Right ventricle myocardium inferior (tissue), 1 donor: ENCODE measurements at regions not wholly inside any gene's neighbourhood (a gene's known extent, or its start where the extent isn't known, plus 50 kb on each side); places are given as distances from the start of the nearest gene placed in this dataset.
"Not testable (repeated sequence)": the region's sequence is repeated elsewhere in the genome, so short reads cannot be mapped to it uniquely, and the experiment has no call there.

Experiments
- ATAC-seq: fragments of 200-7000 bp; cut with Tn5 transposase; one replicate; pipeline ENCODE4 v1.9.1; 2020; ENCODE audit warnings: mild to moderate bottlenecking, moderate library complexity
- DNase-seq: peaks from one replicate; pipeline ENCODE4 v3.0.0; 2021; ENCODE audit errors: missing footprints
- intact Hi-C: fragments of 100-400 bp; cut with DNase I; formaldehyde crosslinking; loops from one replicate; pipeline ENCODE4 v1.11.0; 2022
- donor health status: DM: no; HTN: yes; CAD: no; lungs with severe emphysema.

DNA sequence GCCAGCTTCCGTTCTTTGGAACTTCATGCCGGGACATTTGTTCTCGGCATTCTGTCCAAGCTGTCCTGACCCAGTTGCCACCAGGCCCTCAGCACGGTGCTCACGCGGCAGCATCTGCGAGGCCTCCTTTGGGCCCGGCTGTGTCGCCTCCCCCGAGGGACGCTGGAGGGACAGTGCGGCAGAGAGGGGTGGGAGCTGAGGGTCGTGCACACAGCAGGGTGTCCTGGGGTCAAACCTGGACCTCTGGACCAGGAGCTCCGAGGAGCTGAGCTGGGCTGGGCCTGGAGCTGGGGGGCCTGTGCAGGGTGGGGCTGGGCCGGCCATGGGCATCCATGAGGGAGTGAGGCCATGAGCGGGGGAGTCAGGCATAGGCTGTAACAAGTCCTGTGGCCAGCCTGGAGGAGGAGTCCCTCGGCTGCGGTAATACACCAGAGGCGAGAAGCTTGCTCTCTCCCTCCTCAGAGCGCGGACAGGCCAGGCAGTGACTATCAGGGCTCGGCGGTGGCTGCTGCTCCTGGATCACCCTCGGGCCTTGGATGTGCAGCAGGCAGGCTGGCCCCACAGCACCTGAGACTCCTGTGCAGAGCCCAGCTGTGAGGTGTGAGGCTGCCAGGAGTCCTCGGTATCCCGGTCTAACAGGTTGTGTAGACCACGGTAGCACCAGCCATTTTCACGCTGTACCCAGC lies 130.2 kb downstream of the IGLL1 start:
- ATAC-seq, intact Hi-C loops, DNase-seq: not testable (repeated sequence)

DNA sequence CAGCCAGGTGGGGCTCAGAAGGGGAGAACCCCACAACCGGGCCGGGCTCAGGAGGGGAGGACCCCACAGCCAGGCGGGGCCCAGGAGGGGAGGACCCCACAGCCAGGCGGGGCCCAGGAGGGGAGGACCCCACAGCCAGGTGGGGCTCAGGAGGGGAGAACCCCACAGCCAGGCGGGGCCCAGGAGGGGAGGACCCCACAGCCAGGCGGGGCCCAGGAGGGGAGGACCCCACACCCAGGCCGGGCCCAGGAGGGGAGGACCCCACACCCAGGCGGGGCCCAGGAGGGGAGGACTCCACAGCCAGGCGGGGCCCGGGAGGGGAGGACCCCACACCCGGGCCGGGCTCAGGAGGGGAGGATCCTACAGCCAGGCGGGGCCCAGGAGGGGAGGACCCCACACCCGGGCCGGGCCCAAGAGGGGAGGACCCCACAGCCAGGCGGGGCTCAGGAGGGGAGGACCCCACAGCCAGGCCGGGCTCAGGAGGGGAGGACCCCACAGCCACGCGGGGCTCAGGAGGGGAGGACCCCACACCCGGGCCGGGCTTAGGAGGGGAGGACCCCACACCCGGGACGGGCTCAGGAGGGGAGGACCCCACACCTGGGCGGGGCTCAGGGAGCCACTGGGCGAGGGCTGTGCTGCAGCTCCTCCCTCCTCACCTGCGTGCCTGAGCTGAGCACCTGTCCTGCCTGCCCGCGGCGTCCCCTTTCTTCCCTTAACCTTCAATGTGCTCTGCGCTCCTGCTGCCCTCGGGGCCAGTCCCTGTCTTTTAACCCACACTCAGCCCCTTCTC lies 131.4 kb downstream of the IGLL1 start:
- DNase-seq, intact Hi-C loops, ATAC-seq: not testable (repeated sequence)

DNA sequence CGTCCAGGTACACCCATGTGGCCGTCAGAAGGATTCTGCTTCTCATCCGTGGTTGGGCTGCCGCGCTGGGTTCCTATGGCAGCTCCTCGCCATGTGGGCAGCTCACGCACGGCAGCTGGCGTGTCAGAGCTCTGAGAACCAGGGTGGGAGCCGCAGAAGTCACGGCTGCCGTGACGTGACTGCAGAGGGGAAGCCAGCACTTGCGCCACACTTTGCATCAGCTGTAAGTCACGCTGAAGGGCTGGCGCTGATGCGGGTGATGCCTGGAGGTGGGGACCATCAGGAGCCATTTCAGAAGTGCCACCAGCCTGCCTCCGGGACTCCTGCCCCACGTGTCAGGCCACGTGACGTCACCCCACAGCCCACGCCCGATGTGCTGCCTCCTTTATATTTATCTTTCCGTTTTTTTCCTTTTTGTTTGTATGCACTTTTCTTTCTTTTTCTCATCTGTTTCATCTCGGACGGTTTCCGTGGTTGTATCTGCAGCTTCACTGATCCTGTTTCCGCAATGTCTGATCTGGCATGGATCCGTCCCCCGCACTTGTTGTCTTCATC lies 133.2 kb downstream of the IGLL1 start:
- intact Hi-C loops, result no loop called here
- DNase-seq (no peak), ATAC-seq (no peak)

DNA sequence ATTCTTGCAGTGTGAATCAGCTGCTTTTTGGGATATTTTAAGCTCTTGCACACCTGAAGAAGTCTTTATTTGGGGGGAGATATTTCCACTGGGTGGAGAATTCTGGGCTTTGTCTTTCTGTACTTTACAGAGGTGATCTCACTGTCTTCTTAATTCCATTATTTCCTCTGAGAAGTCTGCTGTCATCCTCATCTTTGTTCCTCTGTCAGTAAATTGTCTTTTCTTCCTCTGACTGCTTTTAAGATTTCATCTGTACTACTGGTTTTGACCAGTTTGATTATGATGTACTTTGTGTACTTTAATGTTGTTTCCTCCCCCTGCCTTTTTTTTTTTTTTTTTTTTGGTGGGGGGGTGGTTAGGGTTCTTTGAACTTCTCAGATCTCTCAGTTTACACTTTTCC lies 133.9 kb downstream of the IGLL1 start:
- intact Hi-C loops, ATAC-seq, DNase-seq: not testable (repeated sequence)

DNA sequence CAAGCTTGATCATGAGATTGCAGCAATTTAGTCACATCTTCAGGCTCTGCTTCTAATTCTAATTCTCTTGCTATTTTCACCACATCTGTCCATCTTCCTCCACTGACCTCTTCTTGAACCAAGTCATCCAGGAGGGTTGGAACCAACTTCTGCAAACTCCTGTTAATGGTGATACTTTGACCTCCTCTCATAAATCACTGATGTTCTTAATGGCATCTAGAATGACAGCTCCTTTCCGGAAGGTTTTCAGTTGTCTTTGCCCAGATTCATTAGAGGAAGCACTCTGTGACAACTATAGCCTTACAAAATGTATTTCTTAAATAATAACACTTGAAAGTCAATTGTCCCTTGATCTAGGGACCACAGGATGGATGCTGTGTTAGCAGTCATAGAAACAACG lies 136.2 kb downstream of the IGLL1 start:
- DNase-seq, ATAC-seq, intact Hi-C loops: not testable (repeated sequence)

DNA sequence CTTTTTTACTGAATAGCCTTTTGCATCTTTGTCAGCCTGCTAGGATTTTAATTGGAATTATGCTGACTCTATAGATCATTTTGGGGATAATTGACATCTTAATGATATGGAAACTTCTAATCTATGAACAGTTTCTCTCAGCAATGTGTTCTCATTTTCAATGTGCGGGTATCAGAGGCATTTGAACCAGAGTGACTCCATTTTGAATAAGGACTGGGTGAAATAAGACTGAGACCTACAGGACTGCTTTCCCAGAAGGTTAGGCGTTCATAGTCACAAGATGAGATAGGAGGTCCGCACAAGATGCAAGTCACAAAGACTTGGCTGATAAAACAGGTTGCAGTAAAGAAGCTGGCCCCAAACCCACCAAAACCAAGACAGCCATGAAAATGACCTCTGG lies 140.5 kb downstream of the IGLL1 start:
- ATAC-seq, intact Hi-C loops, DNase-seq: not testable (repeated sequence)

DNA sequence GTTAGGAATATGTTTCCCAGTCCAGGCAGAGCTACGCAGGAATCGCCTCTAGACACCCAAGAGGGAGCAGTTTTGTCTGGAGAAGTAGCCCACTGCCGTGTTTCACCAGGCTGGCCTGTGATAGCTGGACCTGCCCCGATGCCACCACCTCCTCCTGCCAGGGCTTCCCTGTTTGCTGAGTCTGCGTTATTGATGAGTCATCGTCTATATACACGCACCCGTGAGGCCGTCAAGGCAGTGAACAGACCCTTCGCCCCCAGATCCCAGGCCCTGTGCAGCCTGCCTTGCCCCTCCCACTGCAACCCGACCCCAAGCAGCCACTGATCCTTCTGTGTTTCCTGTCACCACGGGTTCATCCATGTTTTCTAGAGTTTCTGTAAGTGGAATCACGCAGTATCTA lies 141.9 kb downstream of the IGLL1 start:
- DNase-seq, result no peak
- intact Hi-C loops, result no loop called here

DNA sequence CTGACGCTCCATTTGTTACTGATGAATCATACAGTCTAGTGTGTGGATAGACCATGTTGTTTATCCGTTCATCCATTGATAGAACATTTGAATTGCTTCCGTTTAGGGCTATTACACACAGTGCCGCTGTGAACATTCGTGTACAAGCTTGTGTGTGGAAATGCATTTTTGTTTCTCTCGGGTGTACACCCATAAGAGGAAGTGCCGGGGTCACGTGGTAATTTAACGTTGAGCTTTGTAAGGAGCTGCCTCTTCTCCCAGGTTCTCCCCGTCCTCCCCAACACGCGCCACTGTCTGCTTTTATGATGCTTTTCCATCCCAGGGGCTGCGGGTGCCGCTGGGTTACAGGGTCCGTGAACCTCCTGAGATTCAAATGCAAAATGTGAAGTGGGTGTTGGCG lies 142.3 kb downstream of the IGLL1 start:
- DNase-seq (no peak), ATAC-seq (no peak)
- intact Hi-C loops, result no loop called here

More for the DNA sequence above, 141.9 kb downstream of the IGLL1 start:
- no peak for ATAC-seq

DNA sequence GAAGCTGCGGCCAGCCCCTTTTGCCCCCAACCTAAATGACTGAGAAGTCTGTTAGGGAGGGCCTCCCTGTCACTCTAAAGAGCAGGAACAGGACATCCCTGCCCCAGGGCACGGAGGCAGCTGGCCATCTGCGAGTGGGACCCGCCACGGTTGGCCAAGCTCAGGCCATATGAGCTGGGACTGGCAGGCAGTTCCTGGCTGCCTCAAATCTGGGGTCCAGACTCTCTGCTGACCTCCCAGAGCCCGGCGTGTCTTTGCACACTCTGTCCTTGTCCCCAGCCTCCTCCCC lies 143.0 kb downstream of the IGLL1 start:
- intact Hi-C loops, ATAC-seq, DNase-seq: not testable (repeated sequence)

DNA sequence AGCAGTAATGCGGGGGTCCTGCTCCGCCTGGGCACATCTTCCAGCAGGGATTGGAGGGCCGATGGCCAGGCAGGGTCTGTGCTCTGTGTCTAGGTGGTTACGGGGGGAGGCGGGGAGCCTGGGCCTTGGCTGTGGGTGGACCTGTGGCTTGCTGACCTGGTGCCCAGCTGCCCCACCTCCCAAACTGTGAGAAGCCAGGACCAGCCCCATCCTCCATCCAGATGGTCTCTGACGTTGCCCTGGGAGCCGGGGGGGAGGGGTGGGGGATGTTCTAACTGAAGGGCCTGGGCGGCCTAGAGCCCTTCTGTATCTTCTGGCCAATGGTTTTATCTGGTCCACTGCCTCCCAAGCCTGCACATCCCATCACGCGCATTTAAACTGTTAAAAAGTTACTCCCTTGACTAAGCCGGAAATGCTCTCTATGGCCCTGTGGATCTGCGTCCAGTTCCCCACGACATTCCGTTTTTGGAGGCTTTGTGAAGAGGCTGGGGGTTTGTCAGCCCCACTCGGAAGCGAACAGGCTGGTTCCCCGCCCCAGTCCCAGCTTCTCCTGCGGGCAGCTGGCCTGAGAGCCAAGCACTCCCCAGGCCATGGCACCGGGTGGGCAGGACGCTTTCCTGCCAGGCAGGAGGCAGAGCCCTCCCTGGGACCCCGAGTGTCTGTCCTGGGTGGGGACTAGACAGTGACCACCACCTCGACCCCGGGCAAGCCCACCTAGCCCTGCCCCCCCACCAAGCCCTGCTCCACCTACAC lies 143.6 kb downstream of the IGLL1 start:
- ATAC-seq, intact Hi-C loops, DNase-seq: not testable (repeated sequence)

DNA sequence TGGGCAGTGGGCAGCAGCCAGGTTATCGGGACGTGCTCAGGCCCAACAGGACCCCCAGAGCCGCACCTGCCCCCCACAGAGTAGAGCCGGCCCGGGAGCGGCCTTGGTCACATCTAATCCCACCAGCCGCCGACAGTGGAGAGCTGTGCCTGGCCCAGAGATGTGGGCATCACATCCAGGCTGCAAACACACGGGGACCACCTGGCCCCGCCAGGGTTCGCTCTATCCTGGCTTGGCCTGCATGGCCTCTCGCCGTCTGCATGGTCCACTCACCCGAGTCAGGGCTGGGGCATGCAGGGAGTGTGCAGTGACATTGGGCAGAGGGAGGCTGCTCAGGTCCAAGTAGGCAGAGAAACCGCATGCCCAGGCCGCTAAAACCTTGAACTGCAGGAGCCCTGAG lies 144.9 kb downstream of the IGLL1 start:
- intact Hi-C loops, DNase-seq, ATAC-seq: not testable (repeated sequence)

DNA sequence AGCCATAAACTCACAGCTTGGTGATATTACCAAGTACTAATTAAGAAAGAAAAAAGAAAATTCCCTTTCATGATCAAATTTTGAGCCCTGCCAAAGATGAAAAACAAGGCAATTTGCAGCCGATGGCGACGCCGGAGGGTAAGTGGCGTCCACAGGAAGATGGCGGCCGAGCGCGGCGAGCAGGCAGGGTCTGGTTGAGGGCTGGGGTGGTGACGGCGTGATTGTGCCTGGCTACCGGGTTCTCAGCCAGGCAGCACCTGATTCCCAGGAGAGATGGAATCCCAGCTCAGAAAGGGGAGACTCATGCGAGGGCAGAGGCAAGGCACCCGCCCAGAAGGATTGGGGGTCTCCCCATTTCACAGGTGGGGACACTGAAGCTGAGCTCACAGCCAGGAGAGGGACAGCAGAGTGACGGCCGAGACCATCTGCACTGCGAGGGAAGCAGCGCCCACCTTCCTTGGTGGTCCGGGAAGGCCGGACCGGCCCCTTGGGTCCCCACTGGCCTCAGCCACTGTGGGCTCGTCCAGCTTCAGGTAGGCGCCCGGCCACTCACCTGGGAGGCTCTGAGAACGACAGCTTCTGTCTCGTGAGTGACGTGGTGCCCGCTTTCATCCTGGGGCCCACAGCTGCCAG lies 145.8 kb downstream of the IGLL1 start:
- intact Hi-C loops, ATAC-seq, DNase-seq: not testable (repeated sequence)

DNA sequence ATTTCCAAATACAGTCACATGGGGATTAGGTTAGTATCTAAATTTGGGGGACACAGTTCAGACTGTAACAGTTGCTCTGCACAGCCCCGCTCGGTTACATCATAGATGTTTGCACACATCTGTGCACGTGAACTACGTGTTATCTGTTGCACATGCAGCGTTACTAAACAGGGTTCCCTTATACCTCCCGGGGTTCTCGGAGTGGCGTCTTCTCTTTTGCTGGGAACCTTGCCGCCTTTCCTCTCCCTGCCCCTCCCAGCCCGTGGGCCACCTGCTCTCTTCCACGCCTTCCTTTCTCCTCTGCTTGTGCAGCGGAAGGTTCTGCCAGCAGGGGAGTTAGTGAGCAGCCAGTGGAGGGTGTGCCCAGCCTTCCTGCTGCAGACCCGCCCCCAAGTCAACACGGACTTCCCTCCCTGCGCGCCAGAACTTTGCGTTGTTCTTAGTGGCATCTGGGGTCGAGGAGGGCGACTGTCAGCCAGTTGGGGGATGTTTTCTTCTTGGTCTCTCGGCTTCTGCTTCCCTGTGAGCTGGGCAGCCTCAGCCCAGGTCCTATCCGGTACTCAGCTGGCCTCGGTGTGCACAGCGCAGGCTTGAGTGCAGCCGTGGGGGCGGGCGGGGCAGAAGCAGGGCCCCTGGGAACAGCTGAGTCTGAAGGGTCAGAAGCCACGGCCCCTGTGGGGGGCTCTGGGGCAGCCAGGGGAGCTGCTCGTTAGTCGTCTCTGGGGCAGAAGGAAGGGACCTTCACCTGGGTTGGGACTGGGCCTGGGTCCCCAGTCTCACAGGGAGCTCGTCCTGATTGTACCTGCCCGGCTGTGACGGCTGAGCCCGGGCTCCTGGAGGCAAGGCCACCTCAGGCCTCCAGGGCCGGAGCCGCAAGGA lies 146.7 kb downstream of the IGLL1 start:
- intact Hi-C loops, DNase-seq: not testable (repeated sequence)
- peak; percentile 73 for ATAC-seq

DNA sequence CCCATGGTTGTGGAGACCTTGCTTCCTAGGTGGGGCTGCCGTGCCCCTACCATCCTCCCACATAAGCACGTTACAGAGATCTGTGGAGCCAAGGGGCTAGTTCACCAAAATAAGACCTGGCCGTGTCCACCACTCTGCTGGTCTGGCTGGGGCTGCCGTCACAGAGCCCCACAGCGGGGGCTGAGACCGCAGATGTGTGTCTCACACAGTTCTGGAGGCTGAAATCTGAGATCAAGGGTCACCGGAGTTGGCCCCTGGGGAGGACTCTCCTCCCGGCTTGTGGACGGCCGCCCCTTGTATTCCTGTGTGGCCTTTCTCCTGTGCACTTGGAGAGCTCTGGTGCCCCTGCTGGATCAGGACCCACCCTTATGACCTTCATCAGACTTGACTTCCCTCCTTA lies 147.4 kb downstream of the IGLL1 start:
- intact Hi-C loops, DNase-seq, ATAC-seq: not testable (repeated sequence)

DNA sequence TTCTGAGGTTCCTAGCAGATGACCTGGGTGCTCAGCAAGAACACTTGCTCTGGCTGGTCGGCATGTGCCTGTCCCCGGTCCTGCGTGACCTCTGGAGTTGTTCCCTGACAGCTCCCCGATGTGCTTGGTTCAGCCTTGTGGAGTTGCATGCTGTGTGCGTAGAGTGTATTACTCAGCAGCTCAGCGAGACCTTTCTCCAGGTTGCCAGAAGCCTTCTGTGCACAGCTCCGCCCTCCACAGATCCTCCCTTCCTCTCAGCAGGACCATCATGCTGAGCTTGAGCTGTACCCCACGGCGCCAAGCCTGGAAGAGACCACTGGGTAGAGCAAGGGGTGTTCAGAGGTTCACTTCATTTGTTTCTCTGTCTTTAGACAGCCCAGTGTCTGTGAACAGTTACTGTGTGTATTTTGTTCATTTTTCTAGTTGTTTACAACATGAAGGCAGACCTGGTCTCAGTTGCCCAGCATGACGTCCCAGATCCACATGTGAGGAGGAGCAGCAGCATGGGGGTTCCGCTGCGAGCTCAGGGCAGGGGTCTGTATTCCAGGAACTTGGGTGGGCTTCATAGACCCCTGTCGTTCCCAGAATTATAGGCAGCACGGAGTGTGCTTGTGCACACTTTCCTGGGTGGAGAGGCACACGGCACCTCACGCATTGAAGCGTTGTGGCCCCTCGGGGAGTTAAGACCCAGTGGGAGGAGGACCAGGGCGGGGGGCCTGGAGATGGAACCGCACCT lies 148.6 kb downstream of the IGLL1 start:
- intact Hi-C loops, result no loop called here
- no peak for DNase-seq
- peak; percentile 41 for ATAC-seq

DNA sequence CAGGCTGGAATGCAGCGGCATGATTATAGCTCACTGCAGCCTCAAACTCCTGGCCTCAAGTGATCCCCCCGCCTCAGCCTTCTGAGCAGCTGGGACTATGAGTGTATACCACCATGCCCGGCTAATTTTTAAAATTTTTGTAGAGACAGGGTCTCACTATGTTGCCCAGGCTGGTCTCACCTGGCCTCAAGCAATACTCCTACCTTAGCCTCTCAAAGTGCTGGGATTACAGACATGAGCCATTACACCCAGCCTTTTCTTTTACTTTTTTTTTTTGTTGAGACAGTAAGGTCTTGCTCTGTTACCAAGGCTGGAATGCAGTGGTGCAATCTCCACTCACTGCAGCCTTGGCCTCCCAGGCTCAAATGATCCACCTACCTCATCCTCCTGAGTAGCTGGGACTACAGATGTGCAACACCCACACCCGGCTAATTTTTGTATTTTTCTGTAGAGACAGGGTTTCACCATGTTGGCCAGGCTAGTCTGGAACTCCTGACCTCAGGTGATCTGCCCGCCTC lies 155.5 kb downstream of the IGLL1 start:
- not testable (repeated sequence) for ATAC-seq, DNase-seq
- intact Hi-C loops, result loop anchor here (10.0 kb wide), 1 partner anchor 100 kb away; no protein-coding TSS in a partner anchor

DNA sequence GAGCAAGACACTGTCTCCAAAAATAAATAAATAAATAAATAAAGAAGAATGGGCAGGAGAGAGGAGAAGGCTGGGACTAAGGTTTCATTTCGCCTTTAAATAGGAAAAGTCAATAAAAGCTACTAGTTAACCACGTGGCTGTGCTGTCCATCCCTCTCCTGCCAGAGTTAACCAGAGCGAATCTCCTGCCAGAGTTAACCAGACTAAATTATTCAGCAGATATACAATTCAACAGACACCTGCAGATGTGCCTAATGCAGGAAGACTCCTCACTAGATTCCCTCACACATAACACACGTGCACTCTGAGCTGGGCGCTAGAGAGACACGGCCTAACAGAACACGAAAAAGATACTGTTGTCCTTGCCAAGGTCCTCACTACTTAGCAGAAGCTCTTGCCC lies 156.1 kb downstream of the IGLL1 start:
- ATAC-seq, result no peak
- intact Hi-C loops, result loop anchor here (10.0 kb wide), 1 partner anchor 101 kb away; no protein-coding TSS in a partner anchor
- no peak for DNase-seq
